GM19455 (cell line): ENCODE measurements at regions not wholly inside any gene's neighbourhood (a gene's known extent, or its start where the extent isn't known, plus 50 kb on each side); places are given as distances from the start of the nearest gene placed in this dataset.

ENCODE experiments used
- ATAC-seq: cut with Tn5 transposase; IDR thresholded peaks from one replicate; pipeline ENCODE4 v1.9.1; 2021; ENCODE audit not compliant: unreplicated experiment

DNA sequence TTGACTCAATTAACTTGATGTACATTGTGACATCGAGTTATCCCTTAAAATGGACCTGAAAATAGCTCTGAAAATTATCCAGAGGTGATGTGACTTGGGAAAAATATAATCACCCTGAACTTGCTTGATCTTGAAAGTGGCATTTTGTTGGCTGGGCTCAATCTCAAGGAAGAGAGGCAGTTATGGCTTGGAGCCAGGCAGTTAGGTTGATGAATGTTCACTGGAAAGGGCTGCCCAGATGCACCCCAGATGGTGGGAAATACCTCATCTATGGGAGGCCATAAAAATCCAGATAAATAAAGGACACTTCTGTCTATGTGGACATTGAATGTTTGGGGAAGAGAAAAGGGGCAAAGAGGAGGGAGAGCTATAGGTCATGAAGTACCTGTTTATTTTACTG is 55.7 kb upstream of the OR5AN1 start:
- no peak for ATAC-seq

DNA sequence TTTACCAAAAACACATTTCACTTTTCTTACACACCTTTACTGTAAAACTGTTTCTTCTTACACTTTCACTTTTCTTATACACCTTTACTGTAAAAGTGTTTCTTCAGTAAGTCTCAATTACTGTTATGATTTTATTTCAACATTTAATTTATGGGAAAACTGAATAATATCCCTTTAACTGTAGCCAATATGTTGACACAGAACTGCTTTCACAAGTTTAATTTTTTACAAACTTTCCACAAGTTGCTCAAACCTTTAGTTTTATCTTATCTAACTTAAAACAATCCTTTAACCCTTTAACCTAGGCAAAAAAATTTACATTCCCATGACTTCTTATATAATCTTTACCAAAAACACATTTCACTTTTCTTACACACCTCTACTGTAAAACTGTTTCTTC is 63.3 kb upstream of the OR5AN1 start:
- ATAC-seq, result no peak

DNA sequence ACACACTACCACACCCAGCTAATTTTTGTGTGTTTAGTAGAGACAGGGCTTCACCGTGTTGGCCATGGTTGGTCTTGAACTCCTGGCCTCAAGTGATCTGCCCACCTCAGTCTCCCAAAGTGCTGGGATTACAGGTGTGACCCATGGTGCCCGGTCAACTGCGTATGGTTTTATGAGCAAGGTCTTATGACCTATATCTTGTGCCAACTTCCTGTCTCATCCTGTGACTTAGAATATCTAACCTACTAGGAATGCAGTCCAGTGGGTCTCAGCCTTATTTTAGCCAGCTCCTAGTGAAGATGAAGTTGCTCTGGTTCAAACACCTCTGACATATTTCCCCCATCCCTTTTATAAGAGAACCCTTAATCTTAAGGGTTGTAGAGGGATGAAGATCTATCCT is 66.1 kb upstream of the OR5AN1 start:
- ATAC-seq, result no peak

DNA sequence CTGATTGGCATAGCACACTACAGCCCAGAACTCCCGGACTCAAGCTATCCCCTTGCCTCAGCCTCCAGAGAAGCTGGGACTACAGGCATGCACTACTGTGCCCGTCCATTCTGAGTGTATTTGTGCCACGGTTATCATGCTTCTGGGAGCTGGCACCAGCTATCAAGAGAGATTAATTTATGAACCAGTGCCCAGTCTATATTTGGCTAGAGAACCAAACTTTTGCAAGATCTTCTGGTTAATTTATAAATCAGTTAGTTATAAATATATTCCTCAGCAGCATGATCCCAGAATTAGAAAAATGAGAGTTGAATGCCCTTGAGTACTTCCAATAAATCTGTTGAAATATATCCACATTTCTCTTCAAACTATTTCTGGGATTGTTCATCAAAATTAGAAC is 67.5 kb upstream of the OR5AN1 start:
- no peak for ATAC-seq

DNA sequence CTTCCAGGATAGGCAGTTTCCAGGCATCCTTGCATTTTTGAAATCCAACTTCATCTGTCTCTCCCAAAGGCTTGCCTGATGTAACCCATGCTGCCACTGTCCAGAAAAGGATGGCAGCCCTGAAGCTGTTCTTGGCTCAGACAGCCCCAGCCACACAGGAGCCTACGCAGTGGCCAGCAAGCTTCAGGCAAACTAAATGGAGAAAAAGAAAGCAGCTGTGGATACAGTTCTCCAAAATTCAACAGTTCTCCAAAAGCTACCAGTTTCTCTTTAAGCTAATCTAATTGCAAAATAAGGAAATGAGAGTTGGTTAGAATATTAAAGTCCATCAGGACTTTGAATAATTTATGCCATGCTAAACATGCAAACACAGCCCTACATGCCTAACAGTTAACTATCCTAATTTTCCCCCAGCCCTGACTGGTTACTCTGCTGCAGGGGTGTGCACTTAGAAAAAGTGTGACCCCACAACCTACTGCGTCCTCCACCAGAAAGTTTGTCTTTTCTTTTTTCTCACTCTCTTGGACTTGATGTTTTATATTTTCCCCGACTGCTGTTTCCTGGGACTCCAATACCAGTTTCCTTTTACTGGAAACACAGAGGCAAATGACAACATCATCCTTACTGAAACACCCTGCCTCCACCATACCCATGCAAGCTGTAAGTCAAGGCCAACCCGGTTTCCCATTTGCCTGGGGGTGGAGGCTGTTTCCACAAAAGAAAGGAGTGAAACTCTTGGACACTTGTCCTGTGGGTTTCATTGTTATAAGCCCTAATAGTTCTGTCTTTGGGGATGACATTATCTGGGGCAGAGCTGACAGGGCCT is 69.1 kb upstream of the OR5AN1 start:
- no peak for ATAC-seq

DNA sequence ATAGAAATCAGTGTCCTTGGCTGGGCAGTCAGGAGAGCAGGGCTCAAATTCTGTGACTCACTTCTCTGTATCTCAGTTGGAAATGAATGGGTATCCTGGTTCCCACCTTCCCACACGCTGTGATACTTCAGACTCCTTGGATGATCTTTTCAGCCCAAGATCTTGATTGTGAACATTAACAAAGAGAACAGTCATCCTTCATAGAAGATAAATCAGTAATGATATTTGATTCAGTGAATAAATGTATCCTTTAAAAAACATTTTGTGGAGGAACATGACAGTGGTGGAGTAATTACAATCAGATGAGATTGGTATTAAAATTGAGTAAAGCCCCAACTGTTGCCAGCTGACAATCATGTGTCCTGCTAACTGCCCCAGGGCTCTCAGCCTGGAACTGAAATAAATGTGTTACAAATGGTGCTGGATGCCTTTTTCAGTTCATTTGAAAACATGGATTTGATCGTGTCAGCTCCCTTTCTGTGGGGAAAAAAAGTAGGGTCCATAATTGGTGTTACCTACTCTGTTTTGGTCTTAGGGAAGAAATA is 72.9 kb upstream of the OR5AN1 start:
- ATAC-seq, result no peak

DNA sequence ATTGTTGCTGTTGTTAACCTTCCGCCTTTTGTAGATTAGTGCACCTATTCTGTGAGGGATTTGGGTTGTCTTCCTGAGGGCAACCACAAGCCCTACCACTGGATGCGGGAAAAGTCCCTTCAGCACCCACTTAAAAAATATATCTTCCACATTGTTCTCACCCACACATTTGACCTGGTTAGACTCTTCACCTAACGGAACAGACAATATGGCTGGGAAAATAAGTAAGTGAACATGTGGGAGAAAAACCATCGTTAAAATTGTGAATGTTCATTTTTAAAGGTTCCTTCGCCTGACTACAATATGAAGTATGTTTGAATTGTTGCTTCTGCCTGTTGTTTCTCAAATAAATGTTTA is 72.0 kb upstream of the MPEG1 start:
- ATAC-seq, result peak; percentile 33

DNA sequence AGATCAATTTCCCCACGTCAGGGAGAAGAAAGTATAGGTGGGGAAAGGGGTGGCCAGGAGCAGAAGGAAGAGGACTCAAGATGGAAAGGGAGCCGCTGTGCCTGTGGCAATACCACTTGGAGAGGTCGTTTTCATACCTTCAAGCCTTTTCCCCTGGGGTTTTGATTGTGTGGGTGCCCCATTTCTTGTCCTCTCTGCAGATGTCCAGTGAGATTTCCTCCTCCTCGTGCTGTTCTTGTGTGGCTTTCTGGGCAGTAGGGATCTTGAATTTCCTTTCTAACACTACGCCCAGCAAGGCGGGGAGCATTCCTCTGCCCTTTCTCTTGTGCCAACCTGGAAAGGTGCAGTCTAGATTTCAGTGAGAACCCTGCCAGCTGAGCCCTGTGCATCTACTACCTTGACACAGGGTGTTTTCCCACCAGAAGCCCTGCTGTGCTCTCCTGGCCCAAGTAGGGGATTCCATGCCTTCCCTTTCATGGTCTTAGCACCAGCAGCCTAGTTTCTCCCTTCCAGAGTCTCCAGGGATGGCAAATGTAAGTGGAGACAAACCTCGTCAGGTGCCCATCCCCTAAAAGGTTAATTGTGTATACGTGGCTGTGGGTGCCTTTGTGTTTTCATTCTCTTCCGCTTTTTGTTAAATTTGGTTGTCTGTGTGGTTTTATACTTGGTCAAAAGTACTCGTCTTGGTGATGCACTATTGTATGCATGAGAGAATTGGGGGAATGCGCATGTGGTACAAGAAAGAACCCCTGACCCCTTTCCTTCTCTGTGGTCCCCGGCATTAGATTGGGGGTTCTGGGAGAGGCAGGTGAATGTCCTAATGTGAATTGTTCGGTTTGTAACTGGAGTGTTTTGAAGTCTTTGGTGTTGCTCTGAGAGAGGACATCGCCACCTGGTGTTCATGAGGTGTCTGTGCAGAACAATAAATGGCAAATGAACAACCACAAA is 71.4 kb upstream of the MPEG1 start:
- peak; percentile 78 for ATAC-seq

DNA sequence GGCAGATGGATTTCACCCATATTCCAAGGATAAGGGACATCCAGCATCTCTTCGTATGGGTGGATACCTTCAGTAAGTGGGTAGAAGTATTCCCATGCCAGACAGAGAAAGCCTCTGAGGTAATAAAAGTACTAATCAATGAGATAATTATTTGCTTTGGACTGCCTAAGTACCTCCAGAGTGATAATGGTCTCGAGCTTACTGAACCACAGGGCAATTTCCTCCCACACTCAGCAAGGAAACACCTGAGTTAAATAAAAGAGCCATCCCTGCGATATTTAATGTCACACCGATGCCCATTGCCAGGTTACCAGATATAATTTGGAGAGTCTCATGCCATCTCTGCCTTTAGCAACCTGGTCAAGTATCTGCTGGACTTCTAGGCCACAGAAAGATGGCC is 70.6 kb upstream of the MPEG1 start:
- no peak for ATAC-seq

DNA sequence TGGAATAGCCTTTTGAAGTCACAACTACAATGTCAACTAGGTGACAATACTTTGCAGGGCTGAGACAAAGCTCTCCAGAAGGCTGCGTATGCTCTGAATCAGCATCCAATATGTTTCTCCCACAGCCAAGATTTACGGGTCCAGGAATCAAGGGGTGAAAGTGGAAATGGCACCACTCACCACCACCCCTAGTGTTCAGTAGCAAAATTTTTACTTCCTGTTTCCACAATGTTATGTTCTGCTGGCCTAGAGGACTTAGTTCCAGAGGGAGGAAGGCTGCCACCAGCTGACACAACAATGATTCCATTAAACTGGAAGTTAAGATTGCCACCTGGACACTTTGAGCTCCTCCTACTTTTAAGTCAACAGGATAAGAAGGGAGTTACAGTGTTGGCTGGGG is 68.5 kb upstream of the MPEG1 start:
- no peak for ATAC-seq

DNA sequence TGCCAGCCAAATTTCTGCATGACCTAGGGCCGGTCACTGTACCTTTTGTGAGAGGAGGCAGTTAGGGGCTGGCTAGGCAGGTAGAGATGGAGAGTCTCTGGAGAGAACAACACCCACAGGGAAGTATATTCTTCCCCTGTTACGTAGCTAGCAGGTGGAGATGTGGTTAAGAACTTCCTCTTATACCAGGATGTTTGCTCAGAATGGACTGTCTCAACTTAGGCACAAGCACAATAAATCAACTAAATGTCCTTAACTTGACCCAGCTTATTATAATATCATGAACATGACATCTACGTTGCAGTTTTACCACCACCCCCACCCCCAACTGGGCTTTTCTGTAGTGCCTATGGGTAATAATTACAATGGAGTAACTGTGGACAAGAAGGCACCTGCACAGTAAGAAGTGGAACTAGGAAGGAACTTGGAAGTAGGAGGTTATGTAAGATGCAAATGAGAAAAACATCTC is 60.7 kb upstream of the MPEG1 start:
- peak; percentile 86 for ATAC-seq

DNA sequence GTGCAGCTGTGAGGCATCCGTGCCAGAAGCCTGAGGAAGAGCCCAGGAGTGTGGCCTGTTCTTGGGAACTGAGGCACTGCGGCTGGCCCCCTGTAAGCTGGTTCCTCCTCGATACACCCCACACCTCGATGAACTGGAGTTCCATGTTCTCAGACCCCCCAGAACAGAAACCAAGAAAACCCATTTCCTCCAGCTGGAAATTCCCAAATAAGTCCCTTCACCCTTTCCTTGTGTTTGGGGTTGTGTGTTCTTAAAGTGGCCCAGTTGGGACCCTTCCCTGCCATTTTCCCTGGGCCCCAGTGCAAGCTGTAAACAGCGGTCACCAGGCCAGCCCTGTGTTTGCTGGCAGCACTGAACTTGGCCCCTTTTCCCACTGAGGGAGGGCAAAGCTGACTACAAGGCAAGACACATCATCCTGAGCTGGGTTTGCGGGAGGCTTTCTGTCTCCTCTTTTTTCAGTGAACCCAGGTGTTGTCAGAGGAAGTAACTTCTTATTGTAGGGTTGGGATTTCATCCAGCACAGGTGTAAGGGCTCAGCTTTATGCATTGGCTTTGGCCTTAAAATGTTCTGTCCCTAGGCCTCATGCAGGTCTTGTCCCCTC is 60.1 kb upstream of the MPEG1 start:
- ATAC-seq, result no peak

DNA sequence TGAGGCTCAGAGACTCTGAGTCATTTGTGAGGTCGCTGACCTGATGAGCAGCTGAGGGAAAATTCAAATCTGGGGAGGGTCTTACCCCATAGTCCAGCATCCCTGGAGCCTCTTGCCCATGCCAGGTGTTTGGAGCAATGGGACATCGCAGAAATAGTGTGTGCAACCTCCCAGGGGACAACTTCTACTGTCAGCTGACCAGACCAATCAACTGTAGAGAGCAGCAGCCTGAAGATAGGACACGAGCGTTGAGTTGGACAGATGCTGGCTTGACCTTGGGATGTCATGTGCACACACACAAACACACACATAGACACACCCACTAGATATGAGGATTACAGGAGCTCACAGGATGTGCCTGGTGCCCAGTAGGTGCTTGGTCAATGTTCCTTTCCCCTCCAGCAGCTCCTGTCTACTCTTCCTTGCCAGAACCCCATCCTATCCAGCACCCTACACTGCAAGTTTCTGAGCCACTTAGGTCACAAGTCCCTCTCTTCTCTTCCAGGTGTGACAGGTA is 59.1 kb upstream of the MPEG1 start:
- ATAC-seq, result no peak

DNA sequence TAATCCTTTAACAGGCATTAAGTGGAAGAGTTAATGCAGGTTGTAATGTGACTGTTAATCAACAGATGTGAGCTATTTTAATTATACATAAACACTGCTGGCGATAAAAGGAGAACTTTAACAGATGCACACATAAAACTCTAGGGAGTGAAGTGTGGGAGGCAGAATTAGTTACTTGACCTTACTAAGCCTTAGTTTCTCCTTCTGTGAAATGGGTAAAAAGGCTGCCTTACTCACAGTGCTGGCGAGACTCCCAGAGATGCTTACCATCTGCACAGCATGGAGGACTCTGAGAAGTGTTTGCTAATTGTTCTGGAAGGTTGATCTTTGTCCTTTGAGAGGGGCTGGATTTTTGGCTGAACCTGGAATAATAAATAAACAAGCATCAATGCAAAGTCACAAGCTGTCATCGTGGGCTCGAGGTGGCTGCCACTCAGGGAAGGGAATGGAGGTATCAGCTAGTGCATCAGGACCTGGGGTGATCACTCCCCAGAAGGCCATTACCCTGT is 58.6 kb upstream of the MPEG1 start:
- ATAC-seq, result no peak

DNA sequence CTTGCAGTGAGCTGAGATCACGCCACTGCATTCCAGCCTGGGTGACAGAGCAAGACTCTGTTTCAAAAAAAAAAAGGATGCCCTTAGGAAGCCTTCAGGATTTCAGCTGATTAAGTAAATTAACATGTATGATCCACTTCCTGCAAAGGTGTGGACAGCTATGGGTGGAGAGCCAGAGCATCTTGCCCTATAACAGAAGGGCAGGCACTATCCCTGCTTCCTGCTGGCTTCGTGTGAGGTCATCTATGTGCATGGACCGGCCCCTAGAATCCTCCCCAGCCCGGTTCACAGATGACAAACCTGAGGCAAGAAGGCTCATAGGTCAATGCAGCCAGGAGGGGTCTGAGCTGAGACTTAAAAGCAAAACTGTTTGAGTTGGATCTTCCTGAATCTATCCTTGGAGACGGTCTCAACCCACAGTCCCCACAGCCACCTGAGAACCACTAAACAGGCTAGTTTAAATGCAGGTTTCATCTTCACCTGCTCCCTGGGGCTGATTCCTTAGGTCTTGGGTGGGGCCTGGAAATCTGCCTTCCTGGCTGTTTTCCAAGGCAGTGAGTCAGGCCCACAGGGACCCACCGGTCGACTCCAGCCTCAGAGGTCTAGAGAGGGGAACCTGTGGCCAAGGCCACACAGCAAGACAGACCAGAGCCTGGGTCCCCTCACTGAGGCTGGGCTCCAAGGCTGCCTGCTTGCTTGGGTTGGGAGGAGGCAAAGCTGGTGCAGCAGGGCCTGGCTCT is 55.2 kb upstream of the MPEG1 start:
- peak; percentile 15 for ATAC-seq

DNA sequence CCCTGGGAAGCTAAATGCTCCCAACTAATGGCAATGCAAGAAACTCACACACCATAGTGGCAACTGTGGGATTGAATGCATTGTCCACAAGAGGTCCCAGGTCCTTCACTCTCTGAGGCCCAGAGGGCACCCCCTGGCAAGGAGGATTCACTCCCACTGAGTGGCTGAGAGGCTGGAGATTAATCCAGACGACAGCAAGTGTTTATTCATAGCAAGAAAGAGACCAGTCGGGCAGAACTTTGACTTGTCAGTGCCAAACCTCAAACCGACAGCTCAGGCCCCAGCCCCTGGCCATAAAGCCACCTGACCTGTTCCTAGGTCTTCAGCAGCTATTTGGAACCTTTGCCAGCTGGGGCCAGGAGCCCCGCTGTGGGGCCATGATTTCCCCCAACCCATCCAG is 54.5 kb upstream of the MPEG1 start:
- ATAC-seq, result peak; percentile 57

DNA sequence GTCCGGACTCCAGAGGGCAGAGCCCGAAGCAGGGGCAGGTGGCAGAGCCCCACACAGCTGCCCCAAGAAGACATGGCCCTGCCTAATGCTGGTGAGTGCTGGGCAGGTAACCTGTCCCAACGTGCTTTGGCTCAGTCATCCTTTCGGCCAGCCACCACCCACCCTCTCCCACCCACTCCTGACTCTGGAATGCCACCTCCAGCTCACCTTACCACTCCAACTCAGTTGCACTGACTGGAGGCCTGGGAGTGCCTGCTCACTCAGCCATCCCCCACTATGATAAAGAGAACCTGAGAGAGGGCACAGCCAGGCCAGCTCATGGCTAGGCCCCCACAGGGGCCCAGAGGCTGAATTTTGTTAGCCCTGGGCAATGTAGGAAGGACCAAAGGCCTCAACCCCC is 53.8 kb upstream of the MPEG1 start:
- no peak for ATAC-seq

DNA sequence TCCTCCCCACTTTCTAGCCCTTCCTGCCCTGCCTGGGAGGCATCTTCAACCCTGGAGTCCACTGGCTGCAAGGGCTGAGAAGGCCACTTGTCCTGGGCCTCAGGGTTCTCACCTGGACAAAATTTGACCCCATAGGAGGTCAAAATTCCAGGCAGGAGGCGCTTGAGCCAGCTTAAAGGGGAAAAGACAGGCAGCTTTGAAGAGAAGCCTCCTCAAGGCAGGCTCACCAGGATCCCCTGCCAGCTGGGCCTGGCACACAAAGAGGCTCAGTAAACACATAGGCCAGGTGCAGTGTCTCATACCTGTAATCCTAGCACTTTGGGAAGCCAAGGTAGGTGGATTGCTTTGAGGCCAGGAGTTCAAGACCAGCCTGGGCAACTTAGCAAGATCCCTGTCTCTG is 53.0 kb upstream of the MPEG1 start:
- ATAC-seq, result no peak

DNA sequence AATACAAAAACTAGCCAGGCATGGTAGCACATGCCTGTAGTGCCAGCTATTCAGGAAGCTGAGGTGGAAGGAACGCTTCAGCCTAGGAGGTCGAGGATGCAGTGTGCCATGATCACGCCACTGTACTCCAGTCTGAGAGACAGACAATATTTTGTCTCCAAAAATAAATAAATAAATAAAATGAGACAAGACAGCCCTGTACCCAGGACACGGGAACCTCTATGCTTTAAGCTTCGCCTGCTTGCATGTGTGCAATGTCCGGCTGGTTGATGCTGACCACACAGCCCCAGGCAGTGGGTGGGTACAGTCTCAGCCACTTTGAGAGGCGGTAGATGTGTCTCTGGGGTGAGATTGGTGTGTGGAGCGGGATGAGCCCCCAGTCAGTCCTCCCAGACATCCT is 52.0 kb upstream of the MPEG1 start:
- no peak for ATAC-seq

DNA sequence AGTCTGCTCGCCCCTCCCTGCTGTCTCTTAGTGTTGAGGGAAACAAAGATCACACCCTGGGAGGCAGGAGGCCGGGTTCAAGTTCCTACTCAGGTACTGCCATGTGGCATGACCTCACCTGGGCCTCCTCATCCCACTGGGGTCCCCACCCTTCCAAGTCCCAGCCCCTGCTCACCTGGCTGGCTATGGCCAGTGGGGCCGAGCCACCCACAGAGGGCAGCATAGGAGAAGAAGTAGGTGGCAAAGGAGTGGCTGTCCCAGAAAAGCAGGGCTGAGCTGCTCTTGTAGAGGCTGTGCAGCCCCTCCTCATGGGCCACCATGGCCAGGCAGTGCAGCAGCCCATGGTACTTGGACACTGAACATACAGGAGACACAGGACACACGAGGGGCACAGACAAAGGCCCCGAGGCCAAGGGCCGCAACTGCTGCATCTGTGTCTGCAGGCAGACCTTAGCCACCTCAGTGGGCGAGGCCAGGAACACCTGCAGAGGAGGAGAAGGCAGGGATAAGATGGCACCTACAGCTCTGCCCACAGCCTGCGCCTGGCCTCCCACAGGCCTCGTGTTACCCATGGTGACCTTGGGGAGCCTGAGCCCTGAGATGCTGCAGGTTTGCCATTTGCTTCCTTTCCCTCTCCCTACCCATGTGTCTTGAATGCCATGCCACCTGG is 50.6 kb upstream of the MPEG1 start:
- no peak for ATAC-seq
